ENCODE measurements at regions not wholly inside any gene's neighbourhood (a gene's known extent, or its start where the extent isn't known, plus 50 kb on each side); places are given as distances from the start of the nearest gene placed in this dataset.

DNA sequence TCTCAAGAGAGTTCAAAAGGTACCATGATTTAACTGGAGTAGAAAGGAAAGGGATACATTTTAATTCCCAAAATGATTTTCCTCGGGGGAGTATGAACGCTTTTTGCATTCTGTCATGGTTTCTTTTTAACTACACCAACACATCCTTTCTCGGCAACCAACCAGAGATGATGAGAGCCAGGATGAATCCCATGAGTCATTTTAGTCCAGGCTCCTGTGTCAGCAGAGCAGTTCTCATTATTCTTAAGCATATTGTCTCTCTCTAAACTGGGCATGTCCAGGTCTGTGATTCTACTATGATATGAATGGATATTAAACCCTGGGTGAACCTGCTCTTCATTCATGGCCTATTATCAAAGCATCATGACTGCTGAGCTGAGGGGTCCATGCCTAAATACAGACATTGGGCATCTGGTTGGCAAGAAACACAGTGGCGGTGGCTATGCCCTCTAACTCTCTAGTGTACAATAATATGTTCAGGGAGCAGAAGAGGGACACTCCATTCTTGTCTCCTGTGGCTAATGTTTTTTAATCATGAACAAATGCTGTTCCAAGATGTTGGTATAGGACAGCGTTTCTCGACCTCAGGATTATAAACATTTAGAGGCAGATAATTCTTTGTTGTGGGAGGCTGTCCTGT, 124.3 kb upstream of the ESRRG start:
- no peak for ATAC-seq (ENCODE audit: insufficient number of reproducible peaks, low FRiP score, low read depth)
- no peak for DNase-seq (ENCODE audit: low spot score)

GRCh38 chr1:216846339-216846738, 123.1 kb upstream of the ESRRG start:
- H3K4me1 ChIP-seq (ENCODE audit: control insufficient read depth in 1 of 2, low read depth in 2 of 2), result no peaks in the 10 kb centered on the region
- ATAC-seq (ENCODE audit: insufficient number of reproducible peaks, low FRiP score, low read depth) (no peak), DNase-seq (ENCODE audit: low spot score) (no peak)
- no peaks in the 10 kb centered on the region for H3K36me3 ChIP-seq
- H3K4me3 ChIP-seq, result no peak overlapping the region
- no peaks in the 10 kb centered on the region for H3K27me3 ChIP-seq (replicated peaks; ENCODE audit: insufficient read depth)
- H3K27ac ChIP-seq, result no peak overlapping the region
- H3K9me3 ChIP-seq, result no peaks in the 10 kb centered on the region
- no peak for TF ChIP-seq CTCF (IDR thresholded peaks at IDR 0.05)

More for the DNA sequence above, 124.3 kb upstream of the ESRRG start:
- Histone ChIP-seq H3K27ac (no peak overlapping the region), H3K4me3 (no peak overlapping the region), H3K27me3 (replicated peaks; ENCODE audit: insufficient read depth) (no peaks in the 10 kb centered on the region), H3K4me1 (ENCODE audit: control insufficient read depth in 1 of 2, low read depth in 2 of 2) (no peaks in the 10 kb centered on the region), H3K9me3 (no peaks in the 10 kb centered on the region), H3K36me3 (no peaks in the 10 kb centered on the region)
- TF ChIP-seq CTCF (IDR thresholded peaks at IDR 0.05), result no peak

DNA sequence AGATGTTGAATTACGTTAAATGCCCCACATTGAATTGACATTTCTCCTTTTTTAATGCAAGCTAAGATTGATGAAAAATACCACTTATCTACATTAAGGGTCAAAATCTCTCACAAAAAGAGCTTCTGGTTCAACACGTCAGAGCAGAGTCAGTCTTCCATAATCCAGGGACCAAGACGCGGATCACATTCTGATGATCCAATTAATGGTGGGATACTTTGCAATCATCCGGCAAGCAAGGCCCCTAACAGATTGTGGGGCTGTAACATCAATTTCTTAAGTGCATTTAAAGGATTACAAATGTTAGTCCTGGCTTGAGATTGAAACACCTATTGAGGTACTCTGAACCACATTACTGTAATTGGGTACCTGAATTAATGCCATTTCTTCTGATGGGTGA, 120.2 kb upstream of the ESRRG start:
- no peaks in the 10 kb centered on the region for H3K27me3 ChIP-seq (replicated peaks; ENCODE audit: insufficient read depth)
- H3K36me3 ChIP-seq, result no peaks in the 10 kb centered on the region
- no peaks in the 10 kb centered on the region for H3K4me1 ChIP-seq (ENCODE audit: control insufficient read depth in 1 of 2, low read depth in 2 of 2)
- TF ChIP-seq CTCF (IDR thresholded peaks at IDR 0.05), result no peak
- H3K4me3 ChIP-seq, result no peak overlapping the region
- no peak overlapping the region for H3K27ac ChIP-seq
- no peak for ATAC-seq (ENCODE audit: insufficient number of reproducible peaks, low FRiP score, low read depth)
- DNase-seq (ENCODE audit: low spot score), result no peak
- H3K9me3 ChIP-seq, result no peaks in the 10 kb centered on the region

GRCh38 chr1:216841165-216841564, 117.9 kb upstream of the ESRRG start:
- H3K36me3 ChIP-seq, result no peaks in the 10 kb centered on the region
- no peaks in the 10 kb centered on the region for H3K27me3 ChIP-seq (replicated peaks; ENCODE audit: insufficient read depth)
- H3K4me3 ChIP-seq, result no peak overlapping the region
- no peaks in the 10 kb centered on the region for H3K4me1 ChIP-seq (ENCODE audit: control insufficient read depth in 1 of 2, low read depth in 2 of 2)
- DNase-seq (ENCODE audit: low spot score), result no peak
- H3K27ac ChIP-seq, result no peak overlapping the region
- ATAC-seq (ENCODE audit: insufficient number of reproducible peaks, low FRiP score, low read depth), result no peak
- no peaks in the 10 kb centered on the region for H3K9me3 ChIP-seq
- no peak for TF ChIP-seq CTCF (IDR thresholded peaks at IDR 0.05)

GRCh38 chr1:216836316-216836715, 113.1 kb upstream of the ESRRG start:
- no peaks in the 10 kb centered on the region for H3K9me3 ChIP-seq
- no peak overlapping the region for H3K27ac ChIP-seq
- H3K27me3 ChIP-seq (replicated peaks; ENCODE audit: insufficient read depth), result no peaks in the 10 kb centered on the region
- no peak overlapping the region for H3K4me3 ChIP-seq
- no peak for ATAC-seq (ENCODE audit: insufficient number of reproducible peaks, low FRiP score, low read depth)
- H3K36me3 ChIP-seq, result no peaks in the 10 kb centered on the region
- no peak for DNase-seq (ENCODE audit: low spot score)
- no peaks in the 10 kb centered on the region for H3K4me1 ChIP-seq (ENCODE audit: control insufficient read depth in 1 of 2, low read depth in 2 of 2)
- no peak for TF ChIP-seq CTCF (IDR thresholded peaks at IDR 0.05)

Measured in thoracic aorta (tissue), 2 donors.